Renal pelvis (tissue), 1 donor: ENCODE measurements at regions not wholly inside any gene's neighbourhood (a gene's known extent, or its start where the extent isn't known, plus 50 kb on each side); places are given as distances from the start of the nearest gene placed in this dataset.

Source experiments
- DNase-seq: peaks from one replicate; pipeline ENCODE4 v3.0.0-alpha.2; 2013

- DNase-seq, result no peak
Observed at GRCh38 chr22:49239264-49240015, 588.2 kb downstream of the BRD1 start.

DNA sequence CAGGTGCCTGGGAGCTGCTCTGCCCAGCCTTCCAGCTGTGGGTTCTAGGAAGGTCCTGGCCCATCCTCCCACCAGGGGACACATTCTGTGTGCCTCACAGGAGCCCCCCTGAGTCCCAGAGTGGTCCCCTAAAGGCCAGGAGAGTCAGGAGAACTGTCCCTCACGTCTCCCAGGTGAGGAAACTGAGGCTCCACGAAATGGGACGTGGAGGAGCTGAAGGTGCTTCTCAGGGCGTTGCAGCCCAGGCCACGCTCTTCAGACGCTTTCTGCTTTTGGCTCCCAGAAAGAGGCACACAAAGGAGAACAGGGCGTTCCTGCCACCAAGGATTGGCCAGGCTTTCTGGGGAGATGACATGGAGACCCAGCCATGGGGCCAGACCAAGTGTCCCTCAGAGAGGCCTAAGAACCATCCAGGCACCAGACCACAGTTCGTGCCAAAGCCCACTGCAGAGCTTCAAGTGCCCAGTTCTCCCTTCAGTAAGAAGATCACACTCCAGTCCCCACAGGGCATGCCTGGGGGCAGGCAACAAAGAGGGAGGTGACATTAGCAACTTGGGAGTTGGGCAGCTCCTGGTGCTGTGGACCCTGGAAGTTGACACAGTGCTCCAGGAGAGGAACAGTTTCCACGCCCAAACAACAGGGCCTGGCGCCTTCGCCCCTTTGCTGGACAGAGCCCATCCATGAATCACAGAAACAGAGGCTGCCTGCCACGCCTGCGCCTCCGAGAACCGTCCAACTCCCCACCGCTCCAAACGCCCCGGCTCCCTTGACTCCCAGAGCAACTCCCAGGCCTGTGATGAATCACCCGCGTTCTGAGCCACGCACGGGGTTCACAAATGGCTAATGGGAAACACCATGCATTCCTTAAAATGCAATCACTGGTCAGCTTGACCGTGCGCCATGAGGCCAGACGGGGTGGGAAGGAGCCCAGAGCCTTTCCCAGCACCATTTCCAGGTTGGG, 589.2 kb downstream of the BRD1 start:
- no peak for DNase-seq

DNA sequence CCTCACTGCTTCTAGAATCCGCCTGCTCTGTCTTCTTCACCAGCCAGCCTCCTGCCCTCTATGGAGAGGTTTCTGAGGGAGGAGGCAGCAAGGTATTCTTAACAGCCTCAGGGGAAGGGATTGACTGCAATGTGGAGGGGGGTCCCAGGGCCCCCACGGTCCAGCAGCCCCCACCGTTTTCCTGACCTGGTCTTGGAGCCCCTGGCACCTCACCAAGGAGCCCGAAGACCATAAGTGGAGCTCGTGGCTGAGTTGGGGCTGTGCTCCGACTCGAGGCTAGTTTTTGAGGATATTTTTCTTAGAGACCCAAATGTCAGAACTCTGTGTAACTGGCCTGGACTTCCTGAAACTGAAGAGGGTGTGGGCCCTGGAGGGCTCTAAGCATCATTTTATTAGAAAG, 590.0 kb downstream of the BRD1 start:
- no peak for DNase-seq

DNA sequence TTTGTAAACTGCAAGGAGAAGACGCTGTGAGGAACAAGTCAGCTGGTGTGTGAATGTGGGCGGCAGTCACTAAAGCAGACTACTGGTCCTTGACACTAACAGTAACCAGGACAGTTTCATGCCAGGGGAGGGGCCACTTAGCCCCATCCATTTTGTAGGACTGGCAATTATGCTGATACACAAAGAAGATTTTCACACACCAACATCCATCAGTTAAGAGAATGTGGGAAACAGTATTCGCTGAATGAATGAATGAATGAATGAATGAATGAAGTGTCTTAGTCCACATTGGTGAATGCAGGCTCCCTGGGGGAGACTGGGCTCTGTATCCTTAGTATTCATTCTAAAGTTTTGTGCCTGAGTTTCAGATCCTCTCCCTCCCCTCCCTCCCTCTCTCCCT, 590.4 kb downstream of the BRD1 start:
- no peak for DNase-seq

GRCh38 chr22:49236541-49237075, 591.1 kb downstream of the BRD1 start:
- DNase-seq, result no peak

GRCh38 chr22:49235463-49236300, 592.0 kb downstream of the BRD1 start:
- no peak for DNase-seq

DNA sequence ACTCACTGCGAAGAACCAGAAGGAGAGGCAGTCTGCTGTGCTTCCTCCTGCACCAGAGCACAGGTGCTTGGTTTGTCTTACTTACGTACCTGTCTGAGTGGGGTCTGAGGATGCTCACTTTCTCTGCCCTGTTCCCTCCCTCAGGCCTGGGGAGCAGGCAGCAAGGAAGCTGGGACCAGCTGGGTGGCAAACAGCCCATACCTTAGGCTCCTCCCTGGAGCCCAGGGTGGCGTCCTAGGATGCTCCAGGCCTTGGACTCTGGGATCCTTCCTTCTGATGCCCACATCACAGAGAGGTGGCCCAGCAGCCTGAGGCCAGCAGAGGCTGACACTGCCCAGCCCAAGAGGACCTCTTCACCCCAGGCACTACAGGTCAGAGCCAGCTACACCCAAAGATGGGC, 593.2 kb downstream of the BRD1 start:
- no peak for DNase-seq

- DNase-seq, result no peak
Observed at GRCh38 chr22:49233507-49234100, 594.1 kb downstream of the BRD1 start.

DNA sequence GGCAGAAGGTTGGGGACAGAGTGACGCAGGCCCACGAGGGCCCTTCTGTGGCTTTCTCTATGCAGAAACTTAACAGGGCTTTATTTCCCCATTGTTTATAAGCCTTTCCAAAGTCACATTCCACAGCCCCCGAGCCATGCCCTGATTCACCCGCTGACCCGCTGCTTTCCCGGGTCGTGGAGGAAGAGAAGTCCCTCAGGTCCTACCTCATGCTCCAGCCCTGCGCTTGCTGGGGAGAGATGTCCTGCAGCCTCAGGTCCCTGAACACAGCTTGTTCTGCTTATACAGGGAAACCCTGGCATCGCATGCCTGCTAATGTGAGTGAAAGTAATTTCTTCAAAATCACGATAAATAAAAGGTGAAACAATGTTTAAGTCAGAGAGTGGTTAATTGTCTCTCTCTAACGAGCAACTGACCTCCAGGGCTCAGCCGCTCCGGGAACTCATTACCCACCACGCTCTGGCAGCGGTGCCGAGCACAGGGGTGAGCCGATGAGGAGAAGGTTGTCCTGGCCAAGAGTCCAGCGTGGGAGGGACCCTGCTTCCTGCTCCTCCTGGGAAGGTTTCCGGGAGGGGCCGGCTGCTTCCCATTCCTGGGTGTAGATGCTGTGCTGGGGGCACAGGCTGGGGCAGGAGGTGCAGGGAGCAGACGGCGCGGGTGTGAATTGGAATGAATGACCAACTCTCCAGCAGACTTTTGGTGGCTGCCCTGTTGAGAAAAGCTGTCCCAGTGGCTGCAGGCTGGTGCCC, 595.2 kb downstream of the BRD1 start:
- DNase-seq, result no peak

- DNase-seq, result peak; percentile 48
Observed at GRCh38 chr22:49230194-49230577, 597.5 kb downstream of the BRD1 start.

DNA sequence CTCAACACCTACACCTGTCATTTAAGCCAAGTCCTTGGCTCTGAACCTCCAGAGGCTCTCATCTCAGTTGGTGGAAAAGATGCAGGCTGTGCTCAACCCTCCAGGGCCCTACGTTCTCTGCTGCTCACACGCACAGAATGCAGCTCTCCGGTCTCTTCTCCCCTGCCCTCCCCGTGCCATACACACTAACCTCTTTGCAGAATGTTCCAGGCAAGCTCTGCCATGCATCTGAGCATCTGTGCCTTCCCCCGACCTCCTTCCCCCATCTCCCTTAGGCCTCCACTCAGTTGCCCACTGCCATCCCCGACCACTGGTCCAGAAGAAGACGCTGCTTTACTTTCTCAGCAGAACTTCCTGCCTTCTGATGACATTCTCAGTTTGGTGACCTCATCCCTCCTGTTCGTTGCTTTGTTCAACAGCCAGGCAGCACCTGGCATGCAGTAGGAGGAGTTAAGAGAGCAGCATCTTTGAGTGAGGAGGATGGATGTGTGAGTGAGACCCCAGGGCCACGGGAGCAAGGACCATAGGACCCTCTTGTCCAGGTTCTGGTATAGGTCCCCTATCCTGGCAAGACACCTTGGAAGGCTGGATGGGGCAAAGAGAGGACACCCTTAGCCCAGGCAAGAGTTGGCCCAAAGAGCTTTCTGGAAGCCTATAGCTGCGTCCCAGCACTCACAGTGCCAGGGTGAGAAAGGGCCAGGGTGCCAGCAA, 598.0 kb downstream of the BRD1 start:
- no peak for DNase-seq

DNA sequence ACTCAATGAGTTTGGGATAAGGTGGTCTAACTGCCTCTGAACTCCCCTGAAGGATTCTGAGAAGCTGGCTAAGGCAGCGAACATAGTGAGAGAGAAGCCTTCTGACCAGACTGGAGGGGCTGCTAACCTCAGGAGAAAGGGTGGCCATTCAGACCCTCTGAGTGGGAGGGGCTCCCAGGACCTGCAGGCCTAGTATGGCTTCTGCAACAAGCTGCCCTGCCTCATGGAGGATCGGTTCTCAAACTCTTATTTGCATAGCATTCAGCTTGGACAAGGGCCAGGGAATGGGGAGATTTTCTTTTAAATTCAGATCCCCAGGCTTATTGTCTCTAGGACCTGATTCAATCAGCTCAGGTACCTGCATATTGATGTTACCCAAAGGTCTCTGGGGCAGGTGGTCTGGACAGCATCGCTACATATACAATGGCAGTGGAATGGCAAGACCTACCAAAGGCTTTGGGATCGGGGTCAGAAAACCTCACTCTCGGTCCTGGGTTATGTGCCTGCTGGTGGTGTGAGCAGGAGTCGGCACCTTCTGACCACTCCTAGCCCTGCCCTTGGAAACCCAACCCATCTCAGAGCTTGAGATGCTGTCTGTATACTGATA, 599.1 kb downstream of the BRD1 start:
- DNase-seq, result no peak

- DNase-seq, result no peak
Observed at GRCh38 chr22:49227670-49228069, 600.0 kb downstream of the BRD1 start.

GRCh38 chr22:49226096-49226495, 601.6 kb downstream of the BRD1 start:
- no peak for DNase-seq

- DNase-seq, result no peak
Observed at GRCh38 chr22:49224243-49224642, 603.4 kb downstream of the BRD1 start.

DNA sequence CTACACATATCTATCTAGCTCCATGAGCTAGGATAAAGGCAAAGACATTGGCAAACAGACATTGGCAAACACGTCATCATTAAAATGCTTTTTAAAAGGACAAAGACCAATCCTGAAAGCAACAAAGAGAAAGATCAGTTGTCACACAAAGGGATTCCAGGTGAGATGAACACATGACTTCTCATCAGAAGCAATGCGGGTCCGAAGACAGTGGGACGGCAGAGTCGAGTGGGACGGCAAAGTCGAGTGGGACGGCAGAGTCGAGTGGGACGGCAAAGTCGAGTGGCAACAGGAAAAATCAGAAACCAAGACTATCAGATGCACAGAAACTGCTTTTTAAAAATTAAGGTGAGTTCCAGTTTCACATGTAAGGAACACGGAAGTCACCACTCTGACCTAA, 609.5 kb downstream of the BRD1 start:
- no peak for DNase-seq

DNA sequence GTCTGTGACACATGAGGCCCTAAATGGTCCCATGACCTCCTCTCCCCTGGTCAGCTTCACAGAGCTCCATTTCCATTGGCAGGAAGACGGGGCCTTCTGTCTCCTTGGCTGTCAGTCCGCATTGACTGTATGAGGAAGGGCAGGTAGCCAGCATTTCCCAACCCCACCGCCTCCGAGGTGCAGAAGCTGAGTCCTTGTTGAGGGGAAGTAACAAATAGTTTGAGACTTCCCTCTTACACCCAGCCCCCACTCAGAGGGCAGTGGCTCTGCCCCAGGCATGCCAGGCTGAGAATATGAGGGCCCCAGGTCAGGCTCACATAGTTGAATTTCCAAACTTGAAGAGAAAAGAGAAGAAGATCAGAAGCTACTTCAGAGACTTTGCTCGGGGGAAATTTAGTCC, 611.1 kb downstream of the BRD1 start:
- DNase-seq, result no peak

- no peak for DNase-seq
Observed at GRCh38 chr22:49215840-49216239, 611.8 kb downstream of the BRD1 start.

DNA sequence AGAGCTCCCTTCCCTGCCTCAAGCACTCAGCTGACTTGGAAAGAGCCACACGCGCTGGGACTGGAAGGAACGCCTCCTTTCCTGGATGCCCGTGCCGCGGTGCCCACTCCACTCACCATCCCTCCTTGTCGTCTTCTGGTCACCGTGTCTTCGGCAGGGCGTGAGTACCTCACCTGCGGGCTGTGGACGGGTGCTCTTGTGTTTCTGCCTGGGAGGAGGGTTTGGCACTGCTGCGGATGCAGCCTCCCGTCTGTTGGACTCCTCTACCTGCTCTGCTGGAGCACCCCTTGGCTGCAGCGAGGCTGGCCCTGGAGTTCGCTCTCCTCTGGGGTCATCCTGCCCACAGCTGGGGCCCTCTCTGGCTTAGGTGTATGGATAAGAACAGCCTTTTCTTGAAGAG, 612.7 kb downstream of the BRD1 start:
- no peak for DNase-seq
